Keratinocyte (primary cell): ENCODE measurements at regions not wholly inside any gene's neighbourhood (a gene's known extent, or its start where the extent isn't known, plus 50 kb on each side); places are given as distances from the start of the nearest gene placed in this dataset.

Experiments used
- DNase-seq: peaks from one replicate; pipeline ENCODE4 v3.0.0-alpha.2; 2011; ENCODE audit warnings: low read depth, missing footprints, low spot score
- FAIRE-seq: peaks from 2 replicates; lab custom pipeline; 2011; peaks lifted over from hg19 to GRCh38; lab: Jason Lieb, UNC
- H2AFZ ChIP-seq: 2 replicates; pipeline ENCODE4 v1.6.0; 2012; ENCODE audit warnings: low read length, control low read depth, inconsistent platforms; ENCODE audit not compliant: control insufficient read depth
- H3K27ac ChIP-seq: 2 replicates; pipeline ENCODE4 v1.5.1; 2011; ENCODE audit warnings: low read length; ENCODE audit not compliant: control insufficient read depth, insufficient read depth
- H3K27me3 ChIP-seq: 3 replicates; pipeline ENCODE4 v1.6.0; 2011; ENCODE audit warnings: low read length; ENCODE audit not compliant: control insufficient read depth, insufficient read depth; ENCODE audit errors: extremely low read depth
- H3K36me3 ChIP-seq, 2 experiments: 2 replicates in 1 of 2; 3 replicates in 1 of 2; pipeline ENCODE4 v1.5.1; 2011; ENCODE audit warnings: low read length in 2 of 2, mild to moderate bottlenecking in 1 of 2; ENCODE audit not compliant: control insufficient read depth in 2 of 2, insufficient read depth in 2 of 2; ENCODE audit errors: extremely low read depth in 1 of 2
- H3K4me1 ChIP-seq: 3 replicates; pipeline ENCODE4 v1.5.1; 2011; ENCODE audit warnings: low read length; ENCODE audit not compliant: control insufficient read depth, insufficient read depth; ENCODE audit errors: extremely low read depth
- H3K4me2 ChIP-seq: 3 replicates; pipeline ENCODE4 v1.6.0; 2011; ENCODE audit warnings: low read depth, low read length; ENCODE audit not compliant: control insufficient read depth, insufficient read depth; ENCODE audit errors: extremely low read depth
- H3K4me3 ChIP-seq, 3 experiments: fragments of 200-600 bp in 1 of 3; sonication (generic) in 1 of 3; 2 replicates in 2 of 3; 3 replicates in 1 of 3; pipeline ENCODE4 v1.5.1; 2011 to 2016; ENCODE audit warnings: low read length in 3 of 3, mild to moderate bottlenecking in 3 of 3, control low read depth in 2 of 3, inconsistent platforms in 1 of 3, low read depth in 1 of 3, mixed read lengths in 1 of 3, mixed run types in 1 of 3, moderate library complexity in 1 of 3; ENCODE audit not compliant: control insufficient read depth in 2 of 3, insufficient read depth in 2 of 3; ENCODE audit errors: extremely low read depth in 1 of 3
- H3K79me2 ChIP-seq: 2 replicates; pipeline ENCODE4 v1.6.0; 2012; ENCODE audit warnings: low read length; ENCODE audit not compliant: control insufficient read depth, insufficient read depth
- H3K9ac ChIP-seq: 3 replicates; pipeline ENCODE4 v1.6.0; 2011; ENCODE audit warnings: low read length; ENCODE audit not compliant: control insufficient read depth, insufficient read depth; ENCODE audit errors: extremely low read depth
- H3K9me1 ChIP-seq: 3 replicates; pipeline ENCODE4 v1.6.0; 2011; ENCODE audit warnings: low read length; ENCODE audit not compliant: control insufficient read depth, insufficient read depth; ENCODE audit errors: extremely low read depth
- H3K9me3 ChIP-seq: 2 replicates; pipeline ENCODE4 v1.5.1; 2012; ENCODE audit warnings: low read depth, low read length; ENCODE audit not compliant: control insufficient read depth
- H4K20me1 ChIP-seq: 3 replicates; pipeline ENCODE4 v1.6.0; 2011; ENCODE audit warnings: low read length; ENCODE audit not compliant: control insufficient read depth, insufficient read depth; ENCODE audit errors: extremely low read depth
- EZH2 ChIP-seq: IDR thresholded peaks from one replicate; pipeline ENCODE4 v1.6.1; 2012; ENCODE audit warnings: inconsistent platforms, mild to moderate bottlenecking, low read length, moderate library complexity
- dilution Hi-C: fragments of 300-500 bp; cut with MboI; formaldehyde crosslinking; loops from one replicate; pipeline ENCODE4 v1.7.0; 2020; ENCODE audit warnings: low sequenced_read_pairs; ENCODE audit not compliant: extremely low pct_ligation_motif_present
- TF ChIP-seq, protein P1 (sequence below), 3 experiments: IDR thresholded peaks in 1 of 3; conservative IDR thresholded peaks in 1 of 3; optimal IDR thresholded peaks in 1 of 3; 2 replicates in 2 of 3; 3 replicates in 1 of 3; pipeline versions ENCODE3 to v1.5.1; 2011; ENCODE audit warnings: low read length in 3 of 3, mild to moderate bottlenecking in 3 of 3, moderate library complexity in 2 of 3, control low read depth in 1 of 3, inconsistent platforms in 1 of 3; ENCODE audit not compliant: insufficient read depth in 2 of 3; ENCODE audit errors: extremely low read depth in 1 of 3

DNA sequence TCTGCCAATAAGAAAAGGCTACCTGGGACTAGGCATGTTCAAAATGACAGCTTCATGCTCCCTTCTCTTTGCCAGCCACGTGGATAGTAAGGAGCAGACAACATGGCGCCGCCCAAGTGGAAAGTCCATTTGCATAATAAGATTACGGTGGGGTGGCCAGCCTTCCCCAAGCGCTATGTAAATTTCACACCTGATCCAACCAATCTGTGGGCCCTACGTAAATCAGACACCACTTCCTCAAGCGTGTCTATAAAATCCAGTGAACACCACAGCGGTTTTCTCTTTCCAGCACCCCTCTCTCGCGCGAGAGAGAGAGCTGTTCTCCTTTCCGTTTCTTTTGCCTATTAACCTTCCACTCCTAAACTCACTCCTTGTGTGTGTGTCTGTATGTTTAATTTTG lies 140.3 kb upstream of the ERCC4 start:
- no peak for TF ChIP-seq EZH2
- TF ChIP-seq, protein P1, sequence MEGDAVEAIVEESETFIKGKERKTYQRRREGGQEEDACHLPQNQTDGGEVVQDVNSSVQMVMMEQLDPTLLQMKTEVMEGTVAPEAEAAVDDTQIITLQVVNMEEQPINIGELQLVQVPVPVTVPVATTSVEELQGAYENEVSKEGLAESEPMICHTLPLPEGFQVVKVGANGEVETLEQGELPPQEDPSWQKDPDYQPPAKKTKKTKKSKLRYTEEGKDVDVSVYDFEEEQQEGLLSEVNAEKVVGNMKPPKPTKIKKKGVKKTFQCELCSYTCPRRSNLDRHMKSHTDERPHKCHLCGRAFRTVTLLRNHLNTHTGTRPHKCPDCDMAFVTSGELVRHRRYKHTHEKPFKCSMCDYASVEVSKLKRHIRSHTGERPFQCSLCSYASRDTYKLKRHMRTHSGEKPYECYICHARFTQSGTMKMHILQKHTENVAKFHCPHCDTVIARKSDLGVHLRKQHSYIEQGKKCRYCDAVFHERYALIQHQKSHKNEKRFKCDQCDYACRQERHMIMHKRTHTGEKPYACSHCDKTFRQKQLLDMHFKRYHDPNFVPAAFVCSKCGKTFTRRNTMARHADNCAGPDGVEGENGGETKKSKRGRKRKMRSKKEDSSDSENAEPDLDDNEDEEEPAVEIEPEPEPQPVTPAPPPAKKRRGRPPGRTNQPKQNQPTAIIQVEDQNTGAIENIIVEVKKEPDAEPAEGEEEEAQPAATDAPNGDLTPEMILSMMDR (optimal IDR thresholded peaks at IDR 0.05 in 1 of 3, IDR thresholded peaks at IDR 0.05 in 1 of 3, conservative IDR thresholded peaks at IDR 0.05 in 1 of 3; ENCODE audit: extremely low read depth in 1 of 3, insufficient read depth in 2 of 3, low read length in 3 of 3): no peak
- dilution Hi-C loops: no loop called here
- no peak overlapping the region for H3K9ac ChIP-seq
- no peaks in the 10 kb centered on the region for H3K9me3 ChIP-seq
- no peak for FAIRE-seq
- H3K4me1 ChIP-seq: no peaks in the 10 kb centered on the region
- H3K9me1 ChIP-seq: no peaks in the 10 kb centered on the region
- no peaks in the 10 kb centered on the region for H4K20me1 ChIP-seq
- DNase-seq: no peak
- H3K27ac ChIP-seq: no peak overlapping the region
- H3K27me3 ChIP-seq: no peaks in the 10 kb centered on the region
- no peaks in the 10 kb centered on the region for H3K36me3 ChIP-seq
- no peak overlapping the region for H3K4me2 ChIP-seq
- H3K79me2 ChIP-seq: no peaks in the 10 kb centered on the region
- no peak overlapping the region for H2AFZ ChIP-seq
- H3K4me3 ChIP-seq: no peak overlapping the region

DNA sequence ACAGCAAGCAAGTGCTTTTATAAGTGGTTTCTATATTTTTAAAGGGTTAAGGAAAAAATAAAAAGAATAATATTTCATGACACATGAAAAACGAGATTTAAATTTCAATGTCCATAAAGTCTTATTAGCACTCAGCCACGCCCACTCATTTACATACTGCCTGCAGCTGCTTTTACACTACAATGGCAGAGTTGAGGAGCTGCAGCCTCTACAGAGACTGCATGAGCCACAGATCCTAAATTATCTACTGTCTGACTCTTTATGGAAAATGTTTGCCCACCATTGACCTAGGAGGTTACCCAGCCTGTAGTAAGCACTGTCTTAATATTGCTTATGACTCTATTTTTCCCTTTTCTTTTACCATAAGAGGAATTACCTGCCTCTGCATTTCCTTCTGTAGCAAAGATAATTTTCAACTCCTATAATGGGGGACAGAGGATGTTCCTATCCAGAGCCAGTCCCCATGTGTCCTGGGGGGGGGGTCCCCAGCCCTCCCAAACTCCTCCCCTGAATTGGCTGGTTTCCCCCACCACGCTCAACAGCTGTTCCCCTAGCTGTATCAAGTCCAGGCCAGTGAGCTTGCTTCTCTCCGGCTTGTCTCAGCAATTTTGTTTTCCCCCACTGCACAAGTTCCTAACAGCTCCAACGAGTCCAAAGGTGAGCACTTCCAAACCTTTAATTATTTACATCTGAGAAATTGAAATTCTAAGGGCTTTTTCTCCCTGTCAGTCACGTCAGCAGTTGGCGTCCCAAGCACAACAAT lies 139.4 kb upstream of the ERCC4 start:
- Histone ChIP-seq H3K27ac (no peak overlapping the region), H4K20me1 (no peaks in the 10 kb centered on the region), H3K4me2 (no peak overlapping the region), H2AFZ (no peak overlapping the region), H3K27me3 (no peaks in the 10 kb centered on the region), H3K9me3 (no peaks in the 10 kb centered on the region), H3K4me1 (no peaks in the 10 kb centered on the region), H3K36me3 (no peaks in the 10 kb centered on the region), H3K4me3 (no peak overlapping the region), H3K9ac (no peak overlapping the region), H3K79me2 (no peaks in the 10 kb centered on the region), H3K9me1 (no peaks in the 10 kb centered on the region)
- DNase-seq (no peak), FAIRE-seq (no peak)
- TF ChIP-seq, protein P1 (optimal IDR thresholded peaks at IDR 0.05 in 1 of 3, IDR thresholded peaks at IDR 0.05 in 1 of 3, conservative IDR thresholded peaks at IDR 0.05 in 1 of 3; ENCODE audit: extremely low read depth in 1 of 3, insufficient read depth in 2 of 3, low read length in 3 of 3): no peak
- TF ChIP-seq EZH2: no peak
- dilution Hi-C loops: no loop called here
